ENCODE measurements at regions not wholly inside any gene's neighbourhood (a gene's known extent, or its start where the extent isn't known, plus 50 kb on each side); places are given as distances from the start of the nearest gene placed in this dataset.

- TF ChIP-seq ZNF281 (CRISPR knock-in tag; IDR thresholded peaks at IDR 0.05; ENCODE audit: borderline replicate concordance): no peak
- no peak for TF ChIP-seq SIX1 (CRISPR knock-in tag; IDR thresholded peaks at IDR 0.05; ENCODE audit: borderline replicate concordance)
- TF ChIP-seq NFKBIZ (CRISPR knock-in tag; IDR thresholded peaks at IDR 0.05): no peak
- TF ChIP-seq ZMYM2 (CRISPR knock-in tag; IDR thresholded peaks at IDR 0.05): no peak
- no peak for TF ChIP-seq THAP9 (CRISPR knock-in tag; IDR thresholded peaks at IDR 0.05; ENCODE audit: borderline replicate concordance)
- TF ChIP-seq MIER2 (CRISPR knock-in tag; IDR thresholded peaks at IDR 0.05): no peak
Observed at GRCh38 chr9:88694625-88695024, 159.6 kb downstream of the NXNL2 start (continued).

GRCh38 chr9:88696501-88696900 lies 161.5 kb downstream of the NXNL2 start:
- Histone ChIP-seq H3K4me2 (ENCODE audit: low read depth, low read length) (no peak overlapping the region), H3K36me3 (replicated peaks in 1 of 2; ENCODE audit: control insufficient read depth in 1 of 2, insufficient read depth in 2 of 2, low read length in 2 of 2) (no peaks in the 10 kb centered on the region), H3K4me3 (replicated peaks in 1 of 3; ENCODE audit: insufficient read depth in 1 of 3, low read depth in 2 of 3, low read length in 3 of 3) (no peak overlapping the region), H3K9me3 (ENCODE audit: low read length) (no peaks in the 10 kb centered on the region), H3K4me1 (ENCODE audit: insufficient read depth, low read length) (peaks cover 28% of the 10 kb centered on the region), H2AFZ (ENCODE audit: low read length) (no peak overlapping the region), H4K20me1 (ENCODE audit: insufficient read depth, low read length) (no peaks in the 10 kb centered on the region), H3K27me3 (ENCODE audit: control insufficient read depth in 1 of 2, insufficient read depth in 2 of 2, low read length in 2 of 2) (no peaks in the 10 kb centered on the region), H3K27ac (ENCODE audit: extremely low read length, insufficient read depth, low read length) (no peak overlapping the region), H3K9ac (ENCODE audit: insufficient read depth, low read depth, low read length) (no peak overlapping the region), H3K79me2 (ENCODE audit: insufficient read depth, low read length) (no peaks in the 10 kb centered on the region)
- intact Hi-C loops (cut with micrococcal nuclease; ENCODE audit: unreplicated experiment) (no loop called here), in situ Hi-C loops (cut with HindIII; ENCODE audit: extremely low pct_ligation_motif_present, low pct_unique_long_range_greater_than_20kb) (no loop called here)
- ChIA-PET CTCF (ENCODE audit: low intra/inter-chr PET ratio, low total read pairs) (no interaction called here), POLR2A (no interaction called here)
- BruUV-seq (replicated peaks): no TSS peak
- WGBS (ENCODE audit: low lambda C conversion rate): 90% methylated on average over 2 of the region's 9 CpGs
- FAIRE-seq (no peak), ATAC-seq (no peak), DNase-seq (ENCODE audit: low spot score) (no peak)
- no peak for TF ChIP-seq ZNF30 (CRISPR knock-in tag; IDR thresholded peaks at IDR 0.05)
